Endodermal cell (in vitro differentiated cells): ENCODE measurements at regions not wholly inside any gene's neighbourhood (a gene's known extent, or its start where the extent isn't known, plus 50 kb on each side); places are given as distances from the start of the nearest gene placed in this dataset.

Experiments
- DNase-seq: peaks from one replicate; pipeline ENCODE4 v3.0.0-alpha.2; 2017
- H3K27ac ChIP-seq: 2 replicates; pipeline ENCODE4 v1.5.1; 2013; ENCODE audit warnings: mild to moderate bottlenecking, low read depth, low read length, moderate library complexity
- H3K27me3 ChIP-seq: 2 replicates; pipeline ENCODE4 v1.6.1; 2013; ENCODE audit warnings: mild to moderate bottlenecking, low read length, moderate library complexity; ENCODE audit not compliant: insufficient read depth, control insufficient read depth, poor library complexity, severe bottlenecking
- H3K36me3 ChIP-seq: 2 replicates; pipeline ENCODE4 v1.7.0; 2013; ENCODE audit warnings: mild to moderate bottlenecking, low read length, moderate library complexity; ENCODE audit not compliant: control insufficient read depth, insufficient read depth
- H3K4me1 ChIP-seq: one replicate; pipeline ENCODE4 v1.7.0; 2013; ENCODE audit warnings: low read length; ENCODE audit not compliant: control insufficient read depth, insufficient read depth
- H3K4me3 ChIP-seq: 2 replicates; pipeline ENCODE4 v1.5.1; 2013; ENCODE audit warnings: mild to moderate bottlenecking, low read length, moderate library complexity
- H3K9ac ChIP-seq: 2 replicates; pipeline ENCODE4 v1.6.1; 2013; ENCODE audit warnings: mild to moderate bottlenecking, low read length, moderate library complexity; ENCODE audit not compliant: poor library complexity, severe bottlenecking; ENCODE audit errors: extremely low read depth
- H3K9me3 ChIP-seq: 2 replicates; pipeline ENCODE4 v1.6.1; 2013; ENCODE audit warnings: mild to moderate bottlenecking, low read length, moderate library complexity; ENCODE audit not compliant: control insufficient read depth
- H3K27ac Mint-ChIP-seq: 2 replicates; pipeline ENCODE4 v1.8.0; 2020; ENCODE audit warnings: mixed read lengths
- H3K27me3 Mint-ChIP-seq: 2 replicates; pipeline ENCODE4 v1.8.0; 2021; ENCODE audit warnings: mild to moderate bottlenecking, mixed read lengths; ENCODE audit not compliant: insufficient read depth
- H3K36me3 Mint-ChIP-seq: 2 replicates; pipeline ENCODE4 v1.8.0; 2020; ENCODE audit warnings: low read depth, mixed read lengths
- H3K4me1 Mint-ChIP-seq: 2 replicates; pipeline ENCODE4 v1.8.0; 2020; ENCODE audit warnings: mixed read lengths
- H3K4me3 Mint-ChIP-seq: 2 replicates; pipeline ENCODE4 v1.8.0; 2020; ENCODE audit warnings: mild to moderate bottlenecking, moderate library complexity, mixed read lengths
- H3K9me3 Mint-ChIP-seq: 2 replicates; pipeline ENCODE4 v1.8.0; 2020; ENCODE audit warnings: mild to moderate bottlenecking, mixed read lengths
- WGBS, 2 experiments: methylation state at CpG; one replicate each; pipeline versions ENCODE4 v1.1.5 to v1.1.7; 2013; ENCODE audit warnings: missing lambda C conversion rate in 2 of 2, mixed read lengths in 1 of 2; ENCODE audit not compliant: insufficient coverage in 1 of 2, insufficient read length in 1 of 2; 5-methylcytosine and 5-hydroxymethylcytosine counted together
- TF ChIP-seq, protein P1 (sequence below): fragments of 200-600 bp; sonication (generic); conservative IDR thresholded peaks from 2 replicates; pipeline ENCODE4 v1.5.0; 2021; ENCODE audit warnings: antibody characterized with exemption, mild to moderate bottlenecking

DNA sequence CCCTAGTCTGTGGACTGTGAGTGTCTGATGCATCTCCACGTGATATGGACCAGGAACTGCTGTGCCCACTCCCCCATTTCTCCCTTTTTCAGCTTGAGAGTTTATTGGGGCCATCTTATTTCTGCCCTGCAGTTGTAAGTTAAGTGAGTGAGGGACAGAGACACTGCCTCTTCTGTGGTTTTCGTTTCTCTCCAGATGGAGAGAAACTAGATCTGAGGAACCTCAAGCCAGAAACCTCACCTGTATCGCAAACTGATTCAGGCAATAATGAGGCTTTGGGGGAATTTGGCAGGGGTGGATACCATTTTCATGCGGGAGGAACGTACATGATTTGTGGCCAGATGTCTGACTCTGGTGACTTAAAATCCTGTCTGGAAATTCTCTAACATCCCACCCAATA, 641.7 kb downstream of the TNS3 start:
- Histone ChIP-seq H3K27me3 (no peaks in the 10 kb centered on the region), H3K4me1 (no peaks in the 10 kb centered on the region), H3K27ac (no peak overlapping the region), H3K36me3 (no peaks in the 10 kb centered on the region), H3K9ac (no peak overlapping the region), H3K4me3 (no peak overlapping the region), H3K9me3 (peaks cover 22% of the 10 kb centered on the region)
- Mint-ChIP-seq H3K9me3 (peaks cover 10% of the 10 kb centered on the region), H3K27me3 (peaks cover 5% of the 10 kb centered on the region), H3K4me3 (no peak overlapping the region), H3K27ac (no peak overlapping the region), H3K4me1 (peaks cover 6% of the 10 kb centered on the region), H3K36me3 (peaks cover 3% of the 10 kb centered on the region)
- WGBS, 2 experiments, result 95 to 100% methylated on average over 2 to 5 of the region's 5 CpGs
- TF ChIP-seq, protein P1, sequence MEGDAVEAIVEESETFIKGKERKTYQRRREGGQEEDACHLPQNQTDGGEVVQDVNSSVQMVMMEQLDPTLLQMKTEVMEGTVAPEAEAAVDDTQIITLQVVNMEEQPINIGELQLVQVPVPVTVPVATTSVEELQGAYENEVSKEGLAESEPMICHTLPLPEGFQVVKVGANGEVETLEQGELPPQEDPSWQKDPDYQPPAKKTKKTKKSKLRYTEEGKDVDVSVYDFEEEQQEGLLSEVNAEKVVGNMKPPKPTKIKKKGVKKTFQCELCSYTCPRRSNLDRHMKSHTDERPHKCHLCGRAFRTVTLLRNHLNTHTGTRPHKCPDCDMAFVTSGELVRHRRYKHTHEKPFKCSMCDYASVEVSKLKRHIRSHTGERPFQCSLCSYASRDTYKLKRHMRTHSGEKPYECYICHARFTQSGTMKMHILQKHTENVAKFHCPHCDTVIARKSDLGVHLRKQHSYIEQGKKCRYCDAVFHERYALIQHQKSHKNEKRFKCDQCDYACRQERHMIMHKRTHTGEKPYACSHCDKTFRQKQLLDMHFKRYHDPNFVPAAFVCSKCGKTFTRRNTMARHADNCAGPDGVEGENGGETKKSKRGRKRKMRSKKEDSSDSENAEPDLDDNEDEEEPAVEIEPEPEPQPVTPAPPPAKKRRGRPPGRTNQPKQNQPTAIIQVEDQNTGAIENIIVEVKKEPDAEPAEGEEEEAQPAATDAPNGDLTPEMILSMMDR, result no peak
- DNase-seq, result no peak

DNA sequence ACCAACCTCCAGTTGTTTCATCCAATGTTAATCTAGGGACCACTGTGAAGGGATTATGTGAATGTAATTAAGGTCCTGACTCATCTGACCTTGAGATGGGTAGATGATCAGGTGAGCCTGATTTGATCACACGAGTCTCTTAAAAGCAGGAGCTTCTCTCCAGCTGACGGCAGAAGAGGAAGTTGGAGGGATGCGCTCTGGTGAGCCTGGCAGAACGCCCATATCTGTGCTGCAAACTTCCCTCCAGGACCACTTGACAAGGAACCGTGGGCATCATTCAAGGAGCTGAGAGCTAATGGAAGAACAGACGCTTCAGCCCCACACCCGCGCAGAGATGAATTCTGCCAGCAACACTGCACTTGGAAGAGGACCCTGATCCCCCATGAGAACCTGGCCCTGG, 642.4 kb downstream of the TNS3 start:
- no peaks in the 10 kb centered on the region for H3K36me3 ChIP-seq
- H3K4me1 Mint-ChIP-seq, result peaks cover 4% of the 10 kb centered on the region

DNA sequence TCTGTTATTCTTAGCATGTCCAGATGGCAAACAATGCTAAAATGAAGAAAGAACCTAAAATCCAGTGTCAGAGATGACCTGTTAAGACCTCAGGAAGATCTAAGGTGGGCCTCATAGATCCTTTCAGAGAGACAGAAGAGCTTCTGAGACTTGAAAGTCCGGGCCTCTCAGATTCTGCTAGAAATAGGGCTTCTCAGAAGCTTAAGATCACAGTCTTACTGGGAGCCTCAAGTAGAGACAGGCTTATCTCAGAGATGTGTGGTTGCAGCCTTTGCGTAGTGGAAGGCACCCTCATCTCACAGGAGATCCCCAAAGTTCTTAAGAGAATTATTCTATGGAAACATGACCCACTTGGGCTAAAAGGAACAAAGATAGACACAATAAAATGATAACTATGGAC, 642.8 kb downstream of the TNS3 start:
- Histone ChIP-seq H3K9me3 (peaks cover 23% of the 10 kb centered on the region), H3K4me3 (no peak overlapping the region), H3K36me3 (no peaks in the 10 kb centered on the region), H3K27me3 (no peaks in the 10 kb centered on the region), H3K9ac (no peak overlapping the region), H3K27ac (no peak overlapping the region), H3K4me1 (no peaks in the 10 kb centered on the region)
- WGBS, 2 experiments, result 42 to 78% methylated on average over 2 of the region's 2 CpGs
- Mint-ChIP-seq H3K36me3 (peaks cover 3% of the 10 kb centered on the region), H3K4me1 (peaks cover 6% of the 10 kb centered on the region), H3K9me3 (peaks cover 10% of the 10 kb centered on the region), H3K27ac (no peak overlapping the region), H3K4me3 (no peak overlapping the region), H3K27me3 (peaks cover 5% of the 10 kb centered on the region)
- no peak for DNase-seq
- TF ChIP-seq, protein P1, result no peak

More for the DNA sequence above, 642.4 kb downstream of the TNS3 start:
- TF ChIP-seq, protein P1, result no peak
- H3K4me3 ChIP-seq, result no peak overlapping the region
- peaks cover 5% of the 10 kb centered on the region for H3K27me3 Mint-ChIP-seq
- WGBS, 2 experiments, result 95 to 97% methylated on average over 7 to 8 of the region's 8 CpGs
- H3K9ac ChIP-seq, result no peak overlapping the region
- H3K9me3 Mint-ChIP-seq, result peaks cover 10% of the 10 kb centered on the region
- H3K27me3 ChIP-seq, result no peaks in the 10 kb centered on the region
- no peak overlapping the region for H3K27ac ChIP-seq
- H3K4me3 Mint-ChIP-seq, result no peak overlapping the region
- H3K27ac Mint-ChIP-seq, result no peak overlapping the region
- peaks cover 3% of the 10 kb centered on the region for H3K36me3 Mint-ChIP-seq
- DNase-seq, result no peak
- H3K9me3 ChIP-seq, result peaks cover 23% of the 10 kb centered on the region
- no peaks in the 10 kb centered on the region for H3K4me1 ChIP-seq
